Duodenal mucosa (tissue), 2 donors: ENCODE measurements at regions not wholly inside any gene's neighbourhood (a gene's known extent, or its start where the extent isn't known, plus 50 kb on each side); places are given as distances from the start of the nearest gene placed in this dataset.

Experiments used
- H3K27ac ChIP-seq: one replicate; pipeline ENCODE4 v1.7.0; 2013; ENCODE audit warnings: low read depth, low read length
- H3K27me3 ChIP-seq, 2 donors: one replicate each; pipeline ENCODE4 v1.7.0; 2013; ENCODE audit warnings: low read length in 2 of 2, control low read depth in 1 of 2; ENCODE audit not compliant: insufficient read depth in 2 of 2, control insufficient read depth in 1 of 2
- H3K36me3 ChIP-seq, 2 donors: one replicate each; pipeline ENCODE4 v1.7.0; 2013; ENCODE audit warnings: low read length in 2 of 2, control low read depth in 1 of 2; ENCODE audit not compliant: insufficient read depth in 2 of 2, control insufficient read depth in 1 of 2
- H3K4me1 ChIP-seq, 2 donors: one replicate each; pipeline ENCODE4 v1.7.0; 2013; ENCODE audit warnings: low read length in 2 of 2, control low read depth in 1 of 2; ENCODE audit not compliant: insufficient read depth in 2 of 2, control insufficient read depth in 1 of 2
- H3K4me3 ChIP-seq, 2 donors: one replicate each; pipeline ENCODE4 v1.7.0; 2013; ENCODE audit warnings: low read length in 2 of 2, low read depth in 1 of 2
- H3K9ac ChIP-seq, 2 donors: one replicate each; pipeline ENCODE4 v1.7.0; 2013; ENCODE audit warnings: low read length in 2 of 2, low read depth in 1 of 2
- H3K9me3 ChIP-seq, 2 donors: one replicate each; pipeline ENCODE4 v1.7.0; 2013; ENCODE audit warnings: low read length in 2 of 2, control low read depth in 1 of 2; ENCODE audit not compliant: control insufficient read depth in 1 of 2

DNA sequence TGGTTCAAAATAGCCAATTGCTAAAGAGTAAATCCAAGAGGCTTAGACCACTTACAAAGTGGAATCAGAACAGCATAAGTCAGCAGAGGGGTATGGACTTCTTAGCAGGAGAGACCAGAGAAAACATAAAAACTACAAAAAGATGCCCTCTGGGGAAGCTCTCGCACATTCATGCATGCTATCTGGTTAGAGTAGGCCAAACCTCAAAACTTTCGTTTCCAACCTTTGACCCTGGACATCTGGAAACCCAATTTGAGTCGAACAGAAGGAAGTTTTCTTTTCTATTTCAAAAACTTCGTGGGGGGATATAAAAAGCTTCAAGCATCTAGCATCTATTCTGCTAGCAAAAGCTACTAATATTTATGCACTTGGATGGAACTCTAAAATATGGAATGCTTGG is 523.9 kb upstream of the AGTR1 start:
- no peaks in the 10 kb centered on the region for H3K36me3 ChIP-seq
- no peaks in the 10 kb centered on the region for H3K27me3 ChIP-seq
- H3K9ac ChIP-seq, result no peak overlapping the region
- H3K4me1 ChIP-seq, result no peaks in the 10 kb centered on the region
- H3K27ac ChIP-seq, result no peak overlapping the region
- no peak overlapping the region for H3K4me3 ChIP-seq
- H3K9me3 ChIP-seq, result no peaks in the 10 kb centered on the region

DNA sequence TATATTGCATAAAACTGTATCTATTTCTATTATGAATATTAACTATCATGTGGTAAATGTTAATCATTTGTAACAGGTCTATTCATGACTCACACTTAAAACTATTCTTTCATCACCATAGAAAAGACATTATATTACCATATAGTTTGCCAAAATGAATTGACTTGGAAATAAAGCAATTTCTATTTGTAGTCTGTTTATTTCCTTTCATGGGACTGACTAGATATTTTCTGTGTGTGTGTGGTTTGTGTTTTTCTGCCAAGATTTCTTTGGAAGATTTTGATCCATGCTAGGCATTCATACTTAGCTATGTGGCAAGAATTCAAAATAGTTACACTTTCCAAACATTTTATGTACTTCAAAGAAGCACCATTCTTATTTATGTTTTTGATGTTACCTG is 522.5 kb upstream of the AGTR1 start:
- H3K27me3 ChIP-seq, result no peaks in the 10 kb centered on the region
- H3K36me3 ChIP-seq, result no peaks in the 10 kb centered on the region
- no peak overlapping the region for H3K27ac ChIP-seq
- H3K4me1 ChIP-seq, result no peaks in the 10 kb centered on the region
- H3K4me3 ChIP-seq, result no peak overlapping the region
- no peak overlapping the region for H3K9ac ChIP-seq
- H3K9me3 ChIP-seq, result no peaks in the 10 kb centered on the region

DNA sequence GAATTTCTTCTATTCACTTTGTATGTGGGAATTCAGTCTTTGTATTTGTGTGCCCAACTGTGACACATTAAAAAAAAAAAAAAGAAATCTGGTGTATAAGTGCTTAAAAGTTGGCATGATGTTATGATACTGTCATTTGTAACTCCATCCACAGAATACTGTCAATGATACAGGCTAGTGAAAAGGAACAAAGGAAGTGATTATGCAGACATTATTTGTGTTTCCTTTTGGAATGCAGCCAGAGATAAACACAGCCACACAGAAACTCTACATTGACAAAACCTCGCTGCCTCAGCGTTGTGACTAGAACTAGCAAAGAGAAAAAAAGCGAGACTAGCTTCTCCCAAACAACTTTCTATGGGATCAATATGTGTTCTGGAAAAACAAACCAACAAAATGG is 519.2 kb upstream of the AGTR1 start:
- Histone ChIP-seq H3K27me3 (no peaks in the 10 kb centered on the region), H3K36me3 (no peaks in the 10 kb centered on the region), H3K9ac (no peak overlapping the region), H3K4me1 (no peaks in the 10 kb centered on the region), H3K4me3 (no peak overlapping the region), H3K9me3 (no peaks in the 10 kb centered on the region), H3K27ac (no peak overlapping the region)

DNA sequence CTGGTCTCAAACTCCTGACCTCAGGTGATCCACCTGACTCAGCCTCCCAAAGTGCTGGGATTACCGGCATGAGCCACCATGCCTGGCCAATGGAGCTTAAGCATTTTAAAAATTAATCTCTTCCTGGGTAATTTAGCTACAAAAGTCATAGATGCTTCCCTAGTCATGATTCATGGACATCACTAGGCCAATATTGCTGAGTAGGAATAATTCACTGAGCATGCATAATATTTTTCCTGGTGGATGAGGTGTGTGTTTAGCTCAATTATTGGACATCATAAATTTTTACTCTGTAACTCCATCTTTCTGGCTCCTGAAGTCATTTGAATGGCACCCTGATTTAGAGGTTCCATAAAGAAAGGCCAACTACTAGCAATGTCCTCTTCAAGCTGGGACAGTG is 512.9 kb upstream of the AGTR1 start:
- H3K27me3 ChIP-seq, result no peaks in the 10 kb centered on the region
- no peaks in the 10 kb centered on the region for H3K9me3 ChIP-seq
- no peaks in the 10 kb centered on the region for H3K4me1 ChIP-seq
- H3K9ac ChIP-seq, result no peak overlapping the region
- H3K36me3 ChIP-seq, result no peaks in the 10 kb centered on the region
- no peak overlapping the region for H3K27ac ChIP-seq
- H3K4me3 ChIP-seq, result no peak overlapping the region

DNA sequence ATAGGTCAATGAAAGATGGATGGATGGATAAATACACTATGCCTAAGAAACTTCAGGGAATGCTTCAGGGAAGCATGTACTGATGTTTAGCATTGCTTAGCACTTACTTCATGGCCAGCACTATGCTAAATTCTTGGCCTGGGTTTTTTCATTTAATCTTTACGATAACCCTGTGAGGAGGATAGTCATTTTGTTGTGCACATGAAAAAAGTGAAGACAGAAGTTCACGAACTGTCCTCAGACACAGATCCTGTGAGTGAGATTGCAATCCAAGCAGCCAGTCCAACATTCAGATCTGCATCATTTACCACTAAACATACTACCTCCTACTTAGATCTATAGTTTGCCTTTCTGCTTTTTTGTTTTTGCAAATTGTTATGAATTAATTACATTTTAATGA is 510.8 kb upstream of the AGTR1 start:
- no peaks in the 10 kb centered on the region for H3K4me1 ChIP-seq
- no peak overlapping the region for H3K9ac ChIP-seq
- H3K4me3 ChIP-seq, result no peak overlapping the region
- no peaks in the 10 kb centered on the region for H3K27me3 ChIP-seq
- no peak overlapping the region for H3K27ac ChIP-seq
- H3K9me3 ChIP-seq, result no peaks in the 10 kb centered on the region
- no peaks in the 10 kb centered on the region for H3K36me3 ChIP-seq

DNA sequence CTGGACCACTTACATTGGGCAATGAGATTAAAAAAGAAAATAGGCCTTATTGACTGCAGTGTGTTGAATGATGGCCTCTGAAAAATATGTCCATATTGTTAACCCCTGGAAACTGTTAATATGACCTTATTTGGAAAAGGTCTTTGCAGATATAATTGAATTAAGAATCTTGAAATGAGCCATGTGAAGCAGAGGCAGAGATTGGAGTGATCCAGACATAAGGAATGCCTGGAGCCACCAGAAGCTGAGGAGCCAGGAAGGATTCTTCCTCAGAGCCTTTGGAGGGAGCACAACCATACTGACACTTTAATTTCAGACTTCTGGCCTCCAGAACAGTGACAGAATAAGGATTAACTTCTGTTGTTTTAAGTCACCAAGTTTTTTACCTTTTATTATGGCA is 510.4 kb upstream of the AGTR1 start:
- Histone ChIP-seq H3K9ac (no peak overlapping the region), H3K27me3 (no peaks in the 10 kb centered on the region), H3K4me3 (no peak overlapping the region), H3K9me3 (no peaks in the 10 kb centered on the region), H3K36me3 (no peaks in the 10 kb centered on the region), H3K4me1 (no peaks in the 10 kb centered on the region), H3K27ac (no peak overlapping the region)

DNA sequence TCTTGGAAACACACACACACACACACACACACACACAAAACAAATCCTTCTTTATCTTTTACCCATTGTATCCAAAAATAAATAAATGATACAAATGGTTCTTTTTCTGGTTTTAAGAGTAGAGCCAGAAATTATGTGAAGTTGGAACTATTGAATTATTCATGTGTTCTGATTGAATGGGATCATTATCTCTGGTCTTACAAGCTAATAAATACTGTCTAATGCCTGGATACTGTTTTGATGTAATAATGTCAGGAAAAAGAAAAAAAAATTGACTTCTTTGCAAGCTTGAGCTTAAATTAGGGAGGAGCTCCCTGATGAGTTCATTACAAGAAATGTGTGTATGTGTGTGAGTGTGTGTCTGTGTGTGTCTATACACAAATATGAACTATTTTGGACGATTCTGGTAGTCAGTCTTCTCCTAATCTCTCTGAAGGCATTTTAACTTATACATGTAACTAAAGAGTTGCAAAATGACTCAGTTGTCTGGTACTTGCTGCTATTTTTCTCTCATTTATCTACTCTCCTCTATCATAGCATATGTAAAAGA is 507.2 kb upstream of the AGTR1 start:
- no peak overlapping the region for H3K9ac ChIP-seq
- H3K9me3 ChIP-seq, result no peaks in the 10 kb centered on the region
- no peak overlapping the region for H3K4me3 ChIP-seq
- H3K36me3 ChIP-seq, result no peaks in the 10 kb centered on the region
- no peak overlapping the region for H3K27ac ChIP-seq
- H3K27me3 ChIP-seq, result no peaks in the 10 kb centered on the region
- H3K4me1 ChIP-seq, result no peaks in the 10 kb centered on the region

DNA sequence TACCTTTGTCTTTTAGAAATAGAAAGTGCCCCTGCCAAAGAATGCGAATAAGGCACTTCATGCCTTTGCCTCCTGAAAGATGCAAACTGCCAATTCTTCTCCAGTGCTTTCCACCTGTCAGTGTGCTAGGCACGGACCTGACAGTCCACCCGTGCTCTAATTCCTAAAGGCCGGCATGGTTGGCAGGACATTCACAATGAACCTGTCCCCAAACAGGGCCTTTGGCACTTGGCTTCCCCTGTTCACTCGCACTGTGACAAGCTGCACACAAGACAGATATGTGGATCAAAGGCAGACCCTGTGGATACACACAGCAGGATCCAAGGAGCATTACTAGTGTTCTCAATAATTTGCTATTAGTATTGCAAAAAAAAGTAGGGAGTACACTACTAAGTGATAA is 505.7 kb upstream of the AGTR1 start:
- Histone ChIP-seq H3K4me3 (no peak overlapping the region), H3K27ac (no peak overlapping the region), H3K4me1 (no peaks in the 10 kb centered on the region)

DNA sequence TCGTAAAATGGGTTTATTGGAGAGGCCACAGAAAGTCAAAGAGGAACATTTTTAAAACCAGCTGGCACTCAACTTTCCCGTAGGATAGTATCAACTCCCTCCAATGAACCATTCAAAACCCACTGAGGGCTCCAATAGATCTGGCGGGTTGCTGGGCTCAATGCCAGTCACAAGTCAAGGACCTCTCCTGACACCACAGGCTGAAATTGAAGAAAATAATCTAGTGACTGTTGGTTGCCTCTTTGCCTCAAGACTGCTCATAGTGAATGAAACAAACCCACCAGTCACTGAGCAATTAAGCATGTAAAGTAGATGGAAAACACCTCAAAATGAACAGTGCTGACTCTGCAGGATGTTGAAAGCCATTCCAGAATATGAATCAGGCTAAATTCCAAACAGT is 500.6 kb upstream of the AGTR1 start:
- Histone ChIP-seq H3K36me3 (no peaks in the 10 kb centered on the region), H3K27ac (no peak overlapping the region), H3K4me1 (no peaks in the 10 kb centered on the region), H3K9ac (no peak overlapping the region), H3K9me3 (peaks cover 0 to 3% of the 10 kb centered on the region in 2 donors), H3K27me3 (no peaks in the 10 kb centered on the region), H3K4me3 (no peak overlapping the region)

More for the DNA sequence above, 505.7 kb upstream of the AGTR1 start:
- Histone ChIP-seq H3K9me3 (peaks cover 0 to 3% of the 10 kb centered on the region in 2 donors), H3K27me3 (no peaks in the 10 kb centered on the region), H3K36me3 (no peaks in the 10 kb centered on the region), H3K9ac (no peak overlapping the region)

DNA sequence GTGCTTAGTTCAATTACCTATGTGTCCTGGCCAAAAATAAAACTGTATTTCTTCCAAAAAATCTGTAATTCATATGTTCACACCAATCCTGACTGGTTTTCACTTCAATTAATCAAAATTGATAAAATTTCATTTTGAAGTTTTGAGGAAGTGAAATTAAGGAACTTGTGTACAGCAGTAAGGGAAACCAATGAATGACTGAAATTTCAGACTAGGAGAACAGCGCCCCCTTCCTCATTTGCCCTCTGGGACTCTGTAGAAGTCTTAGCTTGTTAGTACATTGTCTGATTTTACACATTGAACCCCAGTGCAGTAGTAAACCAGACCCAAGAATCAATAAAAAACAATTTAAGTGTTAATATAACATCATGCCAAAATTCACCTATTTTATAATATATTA is 495.3 kb upstream of the AGTR1 start:
- Histone ChIP-seq H3K27ac (no peak overlapping the region), H3K9ac (no peak overlapping the region), H3K4me1 (no peaks in the 10 kb centered on the region), H3K36me3 (no peaks in the 10 kb centered on the region), H3K4me3 (no peak overlapping the region), H3K9me3 (no peaks in the 10 kb centered on the region), H3K27me3 (no peaks in the 10 kb centered on the region)
